Esophagus muscularis mucosa (tissue), 3 donors: ENCODE measurements at regions not wholly inside any gene's neighbourhood (a gene's known extent, or its start where the extent isn't known, plus 50 kb on each side); places are given as distances from the start of the nearest gene placed in this dataset.

ENCODE experiments used
- CTCF ChIP-seq, 3 experiments: fragments of 200-600 bp in 2 of 3; fragments of 450-650 bp in 1 of 3; sonication (generic) in 2 of 3; IDR thresholded peaks; one replicate each; pipeline ENCODE4 v1.5.1; 2017 to 2019; ENCODE audit warnings: antibody characterized with exemption in 3 of 3, mild to moderate bottlenecking in 2 of 3, moderate library complexity in 1 of 3
- POLR2A ChIP-seq: fragments of 450-650 bp; IDR thresholded peaks from one replicate; pipeline ENCODE4 v1.6.1; 2017; ENCODE audit warnings: antibody characterized with exemption, moderate library complexity, mild to moderate bottlenecking, low read depth
- POLR2AphosphoS5 ChIP-seq, 2 donors: sonication (generic); formaldehyde crosslinking; IDR thresholded peaks; one replicate each; pipeline ENCODE4 v1.6.1; 2017; ENCODE audit warnings: antibody characterized with exemption in 2 of 2

- TF ChIP-seq CTCF (IDR thresholded peaks at IDR 0.05) = no peak
- TF ChIP-seq POLR2A = no peak
- no peak for TF ChIP-seq POLR2AphosphoS5 (IDR thresholded peaks at IDR 0.05)
Measured at GRCh38 chr12:67451206-67451605, 182.0 kb downstream of the CAND1 start.
